ENCODE measurements at regions not wholly inside any gene's neighbourhood (a gene's known extent, or its start where the extent isn't known, plus 50 kb on each side); places are given as distances from the start of the nearest gene placed in this dataset.

- no peak overlapping the region for H3K27ac ChIP-seq
- no peak for TF ChIP-seq ZFX (IDR thresholded peaks at IDR 0.05)
- TF ChIP-seq, protein P1, sequence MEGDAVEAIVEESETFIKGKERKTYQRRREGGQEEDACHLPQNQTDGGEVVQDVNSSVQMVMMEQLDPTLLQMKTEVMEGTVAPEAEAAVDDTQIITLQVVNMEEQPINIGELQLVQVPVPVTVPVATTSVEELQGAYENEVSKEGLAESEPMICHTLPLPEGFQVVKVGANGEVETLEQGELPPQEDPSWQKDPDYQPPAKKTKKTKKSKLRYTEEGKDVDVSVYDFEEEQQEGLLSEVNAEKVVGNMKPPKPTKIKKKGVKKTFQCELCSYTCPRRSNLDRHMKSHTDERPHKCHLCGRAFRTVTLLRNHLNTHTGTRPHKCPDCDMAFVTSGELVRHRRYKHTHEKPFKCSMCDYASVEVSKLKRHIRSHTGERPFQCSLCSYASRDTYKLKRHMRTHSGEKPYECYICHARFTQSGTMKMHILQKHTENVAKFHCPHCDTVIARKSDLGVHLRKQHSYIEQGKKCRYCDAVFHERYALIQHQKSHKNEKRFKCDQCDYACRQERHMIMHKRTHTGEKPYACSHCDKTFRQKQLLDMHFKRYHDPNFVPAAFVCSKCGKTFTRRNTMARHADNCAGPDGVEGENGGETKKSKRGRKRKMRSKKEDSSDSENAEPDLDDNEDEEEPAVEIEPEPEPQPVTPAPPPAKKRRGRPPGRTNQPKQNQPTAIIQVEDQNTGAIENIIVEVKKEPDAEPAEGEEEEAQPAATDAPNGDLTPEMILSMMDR (conservative IDR thresholded peaks at IDR 0.05): no peak
These were observed 346.6 kb downstream of the FSIP2 start for GRCh38 chr2:186085226-186085625.

- TF ChIP-seq, protein P1 (conservative IDR thresholded peaks at IDR 0.05): no peak
- TF ChIP-seq ZFX (IDR thresholded peaks at IDR 0.05): no peak
- H3K27ac ChIP-seq: no peak overlapping the region
These were observed 354.6 kb downstream of the FSIP2 start for GRCh38 chr2:186093174-186093573.

GRCh38 chr2:186098821-186099220 is 360.2 kb downstream of the FSIP2 start:
- H3K27ac ChIP-seq: no peak overlapping the region
- TF ChIP-seq ZFX (IDR thresholded peaks at IDR 0.05): no peak
- TF ChIP-seq, protein P1 (conservative IDR thresholded peaks at IDR 0.05): no peak

- TF ChIP-seq, protein P1 (conservative IDR thresholded peaks at IDR 0.05): no peak
- TF ChIP-seq ZFX (IDR thresholded peaks at IDR 0.05): no peak
- no peak overlapping the region for H3K27ac ChIP-seq
These were observed 361.2 kb downstream of the FSIP2 start for GRCh38 chr2:186099826-186100225.

DNA sequence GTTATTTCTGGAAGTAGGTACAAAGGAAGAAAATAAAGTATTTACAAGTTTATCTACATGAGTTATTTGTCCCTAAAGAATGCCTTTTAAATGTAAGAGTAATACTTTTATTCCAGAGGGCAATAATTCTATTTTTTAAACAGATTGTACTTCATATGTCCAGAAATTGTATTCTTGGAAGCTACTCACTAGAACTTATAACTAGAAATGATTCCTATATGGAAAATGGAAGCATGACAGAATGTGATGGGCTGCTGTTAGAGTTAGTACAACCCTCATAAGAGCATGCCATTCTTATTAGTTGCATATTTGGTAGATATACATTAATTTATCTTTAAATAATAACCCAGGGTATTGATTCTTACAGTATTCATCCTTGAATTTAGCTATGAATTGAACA is 362.0 kb downstream of the FSIP2 start:
- H3K27ac ChIP-seq: no peak overlapping the region
- TF ChIP-seq, protein P1 (conservative IDR thresholded peaks at IDR 0.05): no peak
- TF ChIP-seq ZFX (IDR thresholded peaks at IDR 0.05): no peak

GRCh38 chr2:186101616-186102015 is 363.0 kb downstream of the FSIP2 start:
- H3K27ac ChIP-seq: no peak overlapping the region
- no peak for TF ChIP-seq ZFX (IDR thresholded peaks at IDR 0.05)
- TF ChIP-seq, protein P1 (conservative IDR thresholded peaks at IDR 0.05): no peak

DNA sequence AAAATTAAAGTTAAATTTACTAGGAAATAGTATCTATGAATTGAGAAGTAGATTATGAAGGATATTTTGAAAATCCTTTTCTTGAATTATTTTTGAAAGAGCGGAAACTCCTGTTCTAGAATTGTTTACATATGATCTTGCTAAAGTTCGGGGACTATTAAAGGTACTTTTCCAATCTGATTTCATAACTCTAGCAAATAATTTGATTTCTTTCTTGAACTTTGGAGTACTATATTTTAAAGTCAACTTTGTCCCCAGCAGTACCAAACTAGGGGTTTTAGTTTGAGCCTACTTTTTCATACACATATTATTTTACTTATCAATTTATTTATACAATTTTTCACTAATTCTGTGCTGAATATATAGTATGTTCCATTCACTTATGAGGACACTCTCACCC is 364.7 kb downstream of the FSIP2 start:
- TF ChIP-seq, protein P1 (conservative IDR thresholded peaks at IDR 0.05): no peak
- TF ChIP-seq ZFX (IDR thresholded peaks at IDR 0.05): no peak
- no peak overlapping the region for H3K27ac ChIP-seq
